HepG2 (cell line): ENCODE measurements at regions not wholly inside any gene's neighbourhood (a gene's known extent, or its start where the extent isn't known, plus 50 kb on each side); places are given as distances from the start of the nearest gene placed in this dataset.
A peak's percentile ranks its signal among the peaks of the same experiment; 100 is the strongest.

Source experiments
- AGO1 ChIP-seq: fragments of 200-400 bp; formaldehyde crosslinking; IDR thresholded peaks from 2 replicates; pipeline ENCODE4 v1.6.1; 2017; ENCODE audit warnings: mild to moderate bottlenecking, low read depth, low read length, moderate library complexity; ENCODE audit not compliant: poor library complexity, severe bottlenecking
- BRD4 ChIP-seq: sonication (generic); formaldehyde crosslinking; IDR thresholded peaks from 2 replicates; pipeline ENCODE4 v1.4.0; 2020; ENCODE audit warnings: missing genetic modification reagents
- CBX1 ChIP-seq: IDR thresholded peaks from one replicate; pipeline ENCODE4 v1.6.1; 2016; ENCODE audit warnings: antibody characterized with exemption, low read depth
- CEBPG ChIP-seq: IDR thresholded peaks from 2 replicates; pipeline ENCODE4 v1.6.1; 2016
- CREM ChIP-seq, 2 experiments: sonication (generic) in 1 of 2; formaldehyde crosslinking in 1 of 2; IDR thresholded peaks; 2 replicates each; pipeline versions ENCODE4 v1.4.0 to v1.6.1; 2016 to 2020; ENCODE audit warnings: antibody characterized with exemption in 1 of 2, mild to moderate bottlenecking in 1 of 2, missing genetic modification reagents in 1 of 2
- FOXA1 ChIP-seq, 2 experiments: fragments of 450-650 bp in 1 of 2; sonication (generic) in 1 of 2; formaldehyde crosslinking in 1 of 2; IDR thresholded peaks; 2 replicates each; pipeline versions ENCODE4 v1.4.0 to v1.6.1; 2016 to 2020; ENCODE audit warnings: missing genetic modification reagents in 1 of 2
- FOXP1 ChIP-seq, 2 experiments: fragments of 450-650 bp in 1 of 2; IDR thresholded peaks; 2 replicates each; pipeline ENCODE4 v1.6.1; 2017 to 2018; ENCODE audit warnings: antibody characterized with exemption in 1 of 2
- GATAD2A ChIP-seq: IDR thresholded peaks from 2 replicates; pipeline ENCODE4 v1.6.1; 2016
- GFI1 ChIP-seq: sonication (generic); formaldehyde crosslinking; IDR thresholded peaks from 2 replicates; pipeline ENCODE4 v1.5.0; 2020; ENCODE audit warnings: missing genetic modification reagents, mild to moderate bottlenecking, borderline replicate concordance
- MTA1 ChIP-seq: sonication (generic); formaldehyde crosslinking; IDR thresholded peaks from 2 replicates; pipeline ENCODE4 v1.4.0; 2020; ENCODE audit warnings: missing genetic modification reagents, mild to moderate bottlenecking, borderline replicate concordance
- RARG ChIP-seq: sonication (generic); formaldehyde crosslinking; IDR thresholded peaks from 2 replicates; pipeline ENCODE4 v1.4.0; 2020; ENCODE audit warnings: low read depth, mild to moderate bottlenecking, missing genetic modification reagents
- RXRB ChIP-seq: IDR thresholded peaks from 2 replicates; pipeline ENCODE4 v1.6.1; 2016; ENCODE audit warnings: borderline replicate concordance, missing genetic modification reagents, missing compliant biosample characterization
- TCF7 ChIP-seq: sonication (generic); IDR thresholded peaks from 2 replicates; pipeline ENCODE4 v1.6.1; 2016; ENCODE audit warnings: antibody characterized with exemption, low read depth
- ZKSCAN1 ChIP-seq: fragments of 150-350 bp; IDR thresholded peaks from 2 replicates; pipeline ENCODE4 v1.6.1; 2014; ENCODE audit warnings: low read length
- ZNF337 ChIP-seq: sonication (generic); formaldehyde crosslinking; IDR thresholded peaks from 2 replicates; pipeline ENCODE4 v1.5.1; 2020; ENCODE audit warnings: missing genetic modification reagents, low read depth, mild to moderate bottlenecking, borderline replicate concordance
- ZNF33A ChIP-seq: sonication (generic); formaldehyde crosslinking; IDR thresholded peaks from 2 replicates; pipeline ENCODE4 v1.5.1; 2020; ENCODE audit warnings: missing genetic modification reagents, mild to moderate bottlenecking, moderate library complexity, borderline replicate concordance
- ZNF562 ChIP-seq: sonication (generic); formaldehyde crosslinking; IDR thresholded peaks from 2 replicates; pipeline ENCODE4 v1.8.0; 2022; ENCODE audit warnings: missing genetic modification reagents, borderline replicate concordance
- ZNF709 ChIP-seq: sonication (generic); formaldehyde crosslinking; IDR thresholded peaks from 2 replicates; pipeline ENCODE4 v1.5.0; 2020; ENCODE audit warnings: mild to moderate bottlenecking, missing genetic modification reagents
- ZNF878 ChIP-seq: sonication (generic); formaldehyde crosslinking; IDR thresholded peaks from 2 replicates; pipeline ENCODE4 v1.8.1; 2023; ENCODE audit warnings: mild to moderate bottlenecking, missing genetic modification reagents, moderate library complexity
- TF ChIP-seq, protein P1 (sequence below): IDR thresholded peaks from 2 replicates; pipeline ENCODE4 v1.6.1; 2016; ENCODE audit warnings: low read depth, missing genetic modification reagents, missing compliant biosample characterization
- TF ChIP-seq, protein P2 (sequence below): sonication (generic); formaldehyde crosslinking; IDR thresholded peaks from 2 replicates; pipeline ENCODE4 v1.4.0; 2020; ENCODE audit warnings: missing genetic modification reagents

DNA sequence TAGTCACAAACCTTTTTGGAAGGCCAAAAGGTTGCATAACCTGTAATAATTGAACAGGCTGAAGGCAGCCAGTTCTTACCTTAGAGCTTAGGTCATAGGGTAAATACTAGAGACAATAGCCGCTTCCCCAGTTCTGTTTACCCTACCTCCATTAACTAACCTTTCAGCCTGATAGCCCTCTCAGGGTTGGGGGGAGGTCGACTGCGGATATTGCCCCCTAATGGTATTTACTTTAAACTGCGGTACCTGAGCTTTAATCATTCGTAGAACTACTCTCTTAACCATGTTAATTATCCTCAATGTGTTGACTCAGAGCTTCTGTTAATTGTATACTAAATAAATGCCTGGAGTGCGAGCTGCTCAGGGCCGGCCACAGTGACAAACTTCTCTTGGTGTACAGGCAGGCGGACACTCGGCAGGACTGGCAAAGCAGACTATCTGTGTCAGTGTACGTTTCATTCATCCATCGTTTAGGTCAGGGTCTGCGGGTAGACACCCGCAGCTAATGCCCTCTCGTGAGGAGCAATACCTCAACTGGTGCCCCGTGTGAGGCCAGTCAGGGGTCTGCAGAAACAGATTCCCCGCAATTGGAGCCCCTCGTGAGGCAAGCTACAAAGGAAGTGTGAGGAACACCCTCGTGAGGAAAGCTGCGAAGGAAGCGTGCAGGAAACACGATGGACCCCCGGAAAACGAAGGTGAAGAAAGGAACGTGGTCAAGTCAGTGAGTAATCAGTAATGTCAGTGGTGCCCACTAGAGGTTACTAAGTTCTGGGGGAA, 115.3 kb upstream of the SCN7A start (continued):
- TF ChIP-seq ZNF33A (no peak), TCF7 (peak; percentile 86), GATAD2A (no peak; the same call in 1 of the 2 replicates), RXRB (peak; percentile 31; the same call in 1 of the 2 replicates), BRD4 (no peak), CBX1 (no peak), ZNF562 (CRISPR knock-in tag) (no peak), GFI1 (peak; percentile 17; the same call in 1 of the 2 replicates), MTA1 (CRISPR knock-in tag) (no peak), FOXA1 (IDR thresholded peaks at IDR 0.05) (peak; percentile 52; the same call in 1 of the 2 replicates), FOXA1 (CRISPR knock-in tag; IDR thresholded peaks at IDR 0.05) (peak; percentile 80), ZNF878 (CRISPR knock-in tag) (0 out of 2 replicates have a peak, but pooled peaks have one; percentile 38), RARG (no peak), FOXP1 (IDR thresholded peaks at IDR 0.05) (no peak; the same call in 1 of the 2 replicates), FOXP1 (CRISPR knock-in tag; IDR thresholded peaks at IDR 0.05) (peak; percentile 85), CREM (IDR thresholded peaks at IDR 0.05) (peak; percentile 31; the same call in 1 of the 2 replicates), CREM (CRISPR knock-in tag; IDR thresholded peaks at IDR 0.05) (no peak), ZNF709 (peak; percentile 64; the same call in 1 of the 2 replicates), AGO1 (no peak), ZNF337 (CRISPR knock-in tag) (no peak), CEBPG (CRISPR knock-in tag) (peak; percentile 70), ZKSCAN1 (no peak)
- TF ChIP-seq, protein P1, sequence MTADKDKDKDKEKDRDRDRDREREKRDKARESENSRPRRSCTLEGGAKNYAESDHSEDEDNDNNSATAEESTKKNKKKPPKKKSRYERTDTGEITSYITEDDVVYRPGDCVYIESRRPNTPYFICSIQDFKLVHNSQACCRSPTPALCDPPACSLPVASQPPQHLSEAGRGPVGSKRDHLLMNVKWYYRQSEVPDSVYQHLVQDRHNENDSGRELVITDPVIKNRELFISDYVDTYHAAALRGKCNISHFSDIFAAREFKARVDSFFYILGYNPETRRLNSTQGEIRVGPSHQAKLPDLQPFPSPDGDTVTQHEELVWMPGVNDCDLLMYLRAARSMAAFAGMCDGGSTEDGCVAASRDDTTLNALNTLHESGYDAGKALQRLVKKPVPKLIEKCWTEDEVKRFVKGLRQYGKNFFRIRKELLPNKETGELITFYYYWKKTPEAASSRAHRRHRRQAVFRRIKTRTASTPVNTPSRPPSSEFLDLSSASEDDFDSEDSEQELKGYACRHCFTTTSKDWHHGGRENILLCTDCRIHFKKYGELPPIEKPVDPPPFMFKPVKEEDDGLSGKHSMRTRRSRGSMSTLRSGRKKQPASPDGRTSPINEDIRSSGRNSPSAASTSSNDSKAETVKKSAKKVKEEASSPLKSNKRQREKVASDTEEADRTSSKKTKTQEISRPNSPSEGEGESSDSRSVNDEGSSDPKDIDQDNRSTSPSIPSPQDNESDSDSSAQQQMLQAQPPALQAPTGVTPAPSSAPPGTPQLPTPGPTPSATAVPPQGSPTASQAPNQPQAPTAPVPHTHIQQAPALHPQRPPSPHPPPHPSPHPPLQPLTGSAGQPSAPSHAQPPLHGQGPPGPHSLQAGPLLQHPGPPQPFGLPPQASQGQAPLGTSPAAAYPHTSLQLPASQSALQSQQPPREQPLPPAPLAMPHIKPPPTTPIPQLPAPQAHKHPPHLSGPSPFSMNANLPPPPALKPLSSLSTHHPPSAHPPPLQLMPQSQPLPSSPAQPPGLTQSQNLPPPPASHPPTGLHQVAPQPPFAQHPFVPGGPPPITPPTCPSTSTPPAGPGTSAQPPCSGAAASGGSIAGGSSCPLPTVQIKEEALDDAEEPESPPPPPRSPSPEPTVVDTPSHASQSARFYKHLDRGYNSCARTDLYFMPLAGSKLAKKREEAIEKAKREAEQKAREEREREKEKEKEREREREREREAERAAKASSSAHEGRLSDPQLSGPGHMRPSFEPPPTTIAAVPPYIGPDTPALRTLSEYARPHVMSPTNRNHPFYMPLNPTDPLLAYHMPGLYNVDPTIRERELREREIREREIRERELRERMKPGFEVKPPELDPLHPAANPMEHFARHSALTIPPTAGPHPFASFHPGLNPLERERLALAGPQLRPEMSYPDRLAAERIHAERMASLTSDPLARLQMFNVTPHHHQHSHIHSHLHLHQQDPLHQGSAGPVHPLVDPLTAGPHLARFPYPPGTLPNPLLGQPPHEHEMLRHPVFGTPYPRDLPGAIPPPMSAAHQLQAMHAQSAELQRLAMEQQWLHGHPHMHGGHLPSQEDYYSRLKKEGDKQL = peak; percentile 68; the same call in 1 of the 2 replicates
- TF ChIP-seq, protein P2, sequence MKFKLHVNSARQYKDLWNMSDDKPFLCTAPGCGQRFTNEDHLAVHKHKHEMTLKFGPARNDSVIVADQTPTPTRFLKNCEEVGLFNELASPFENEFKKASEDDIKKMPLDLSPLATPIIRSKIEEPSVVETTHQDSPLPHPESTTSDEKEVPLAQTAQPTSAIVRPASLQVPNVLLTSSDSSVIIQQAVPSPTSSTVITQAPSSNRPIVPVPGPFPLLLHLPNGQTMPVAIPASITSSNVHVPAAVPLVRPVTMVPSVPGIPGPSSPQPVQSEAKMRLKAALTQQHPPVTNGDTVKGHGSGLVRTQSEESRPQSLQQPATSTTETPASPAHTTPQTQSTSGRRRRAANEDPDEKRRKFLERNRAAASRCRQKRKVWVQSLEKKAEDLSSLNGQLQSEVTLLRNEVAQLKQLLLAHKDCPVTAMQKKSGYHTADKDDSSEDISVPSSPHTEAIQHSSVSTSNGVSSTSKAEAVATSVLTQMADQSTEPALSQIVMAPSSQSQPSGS (CRISPR knock-in tag) = 0 out of 2 replicates have a peak, but pooled peaks have one; percentile 53
